Astrocyte (in vitro differentiated cells and primary cell): ENCODE measurements at regions not wholly inside any gene's neighbourhood (a gene's known extent, or its start where the extent isn't known, plus 50 kb on each side); places are given as distances from the start of the nearest gene placed in this dataset.

Experiments
- DNase-seq: peaks from one replicate; pipeline ENCODE4 v3.0.0-alpha.2; 2010; ENCODE audit warnings: low read depth
- FAIRE-seq: peaks from 2 replicates; lab custom pipeline; 2011; peaks lifted over from hg19 to GRCh38; lab: Jason Lieb, UNC
- H2AFZ ChIP-seq: 2 replicates; pipeline ENCODE4 v1.6.0; 2012; ENCODE audit warnings: low read depth, low read length, inconsistent platforms
- H3K27ac ChIP-seq: 2 replicates; pipeline ENCODE4 v1.5.1; 2011; ENCODE audit warnings: low read depth, low read length, inconsistent platforms
- H3K27me3 ChIP-seq: 2 replicates; pipeline ENCODE4 v1.6.0; 2011; ENCODE audit warnings: low read length, inconsistent platforms; ENCODE audit not compliant: insufficient read depth
- H3K36me3 ChIP-seq: 2 replicates; pipeline ENCODE4 v1.5.1; 2011; ENCODE audit warnings: low read length, inconsistent platforms; ENCODE audit not compliant: insufficient read depth
- H3K4me1 ChIP-seq: 2 replicates; pipeline ENCODE4 v1.5.1; 2011; ENCODE audit warnings: low read length, inconsistent platforms; ENCODE audit not compliant: insufficient read depth
- H3K4me2 ChIP-seq: 2 replicates; pipeline ENCODE4 v1.6.0; 2012; ENCODE audit warnings: low read length, inconsistent platforms
- H3K4me3 ChIP-seq: 2 replicates; pipeline ENCODE4 v1.5.1; 2011; ENCODE audit warnings: low read depth, mild to moderate bottlenecking, low read length, inconsistent platforms; ENCODE audit not compliant: insufficient read depth
- H3K79me2 ChIP-seq: 2 replicates; pipeline ENCODE4 v1.6.0; 2012; ENCODE audit warnings: mild to moderate bottlenecking, low read length, inconsistent platforms; ENCODE audit not compliant: insufficient read depth
- H3K9ac ChIP-seq: 2 replicates; pipeline ENCODE4 v1.6.0; 2012; ENCODE audit warnings: mild to moderate bottlenecking, low read length, inconsistent platforms
- H3K9me3 ChIP-seq: 2 replicates; pipeline ENCODE4 v1.5.1; 2012; ENCODE audit warnings: low read depth, mild to moderate bottlenecking, low read length, inconsistent platforms; ENCODE audit not compliant: insufficient read depth
- H4K20me1 ChIP-seq: 2 replicates; pipeline ENCODE4 v1.6.0; 2012; ENCODE audit warnings: low read length, inconsistent platforms; ENCODE audit not compliant: insufficient read depth
- H3K27ac Mint-ChIP-seq: one replicate; pipeline ENCODE4 v1.8.0; 2021; ENCODE audit warnings: mild to moderate bottlenecking, mixed read lengths; ENCODE audit not compliant: unreplicated experiment
- H3K27me3 Mint-ChIP-seq: one replicate; pipeline ENCODE4 v1.8.0; 2021; ENCODE audit warnings: low read depth, mixed read lengths; ENCODE audit not compliant: unreplicated experiment
- H3K36me3 Mint-ChIP-seq: one replicate; pipeline ENCODE4 v1.8.0; 2021; ENCODE audit warnings: low read depth, mixed read lengths; ENCODE audit not compliant: unreplicated experiment
- H3K4me1 Mint-ChIP-seq: one replicate; pipeline ENCODE4 v1.8.0; 2021; ENCODE audit warnings: low read depth, mixed read lengths; ENCODE audit not compliant: unreplicated experiment
- H3K4me3 Mint-ChIP-seq: one replicate; pipeline ENCODE4 v1.8.0; 2021; ENCODE audit warnings: mild to moderate bottlenecking, moderate library complexity, mixed read lengths; ENCODE audit not compliant: unreplicated experiment
- H3K9me3 Mint-ChIP-seq: one replicate; pipeline ENCODE4 v1.8.0; 2021; ENCODE audit warnings: mild to moderate bottlenecking, mixed read lengths; ENCODE audit not compliant: unreplicated experiment
- EZH2 ChIP-seq: IDR thresholded peaks from 2 replicates; pipeline ENCODE4 v1.6.1; 2012; ENCODE audit warnings: mild to moderate bottlenecking, low read length, inconsistent platforms; ENCODE audit not compliant: insufficient read depth
- TF ChIP-seq, protein P1 (sequence below): IDR thresholded peaks from 2 replicates; pipeline ENCODE4 v1.5.1; 2011; ENCODE audit warnings: low read depth, mild to moderate bottlenecking, inconsistent platforms, low read length, moderate library complexity; ENCODE audit not compliant: insufficient read depth

DNA sequence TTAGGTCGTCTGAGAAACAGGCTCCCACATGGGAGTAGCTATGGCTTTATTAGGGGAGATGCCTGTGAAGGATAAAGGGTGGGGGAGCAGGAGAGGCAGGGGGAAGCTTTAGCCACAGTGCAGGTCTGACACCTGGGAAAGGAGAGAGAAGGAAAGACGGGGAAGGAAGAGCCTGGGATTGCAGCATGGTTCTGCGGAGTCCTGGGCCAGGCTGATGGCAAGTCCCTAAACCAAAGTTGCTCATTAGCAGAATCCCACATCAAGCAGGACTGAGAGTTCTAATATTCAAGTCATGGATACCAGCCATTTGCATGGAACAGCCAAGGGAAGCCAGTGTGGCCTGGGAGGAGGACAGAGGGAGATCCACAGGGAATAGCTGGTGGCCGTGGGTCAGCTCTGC, 414.8 kb downstream of the RPS24 start:
- H2AFZ ChIP-seq = no peak overlapping the region
- DNase-seq (no peak), FAIRE-seq (no peak)
- H3K36me3 Mint-ChIP-seq = no peaks in the 10 kb centered on the region
- peaks cover 34% of the 10 kb centered on the region for H3K27me3 ChIP-seq
- no peak overlapping the region for H3K4me3 Mint-ChIP-seq
- no peak overlapping the region for H3K27ac Mint-ChIP-seq
- peaks cover 5% of the 10 kb centered on the region for H3K4me1 ChIP-seq
- no peak overlapping the region for H3K4me3 ChIP-seq
- H3K27ac ChIP-seq = no peak overlapping the region
- no peaks in the 10 kb centered on the region for H3K79me2 ChIP-seq
- H3K4me1 Mint-ChIP-seq = no peaks in the 10 kb centered on the region
- no peaks in the 10 kb centered on the region for H3K36me3 ChIP-seq
- H3K9me3 Mint-ChIP-seq = peaks cover 13% of the 10 kb centered on the region
- H3K9ac ChIP-seq = no peak overlapping the region
- H3K27me3 Mint-ChIP-seq = peaks cover 76% of the 10 kb centered on the region
- no peaks in the 10 kb centered on the region for H3K9me3 ChIP-seq
- no peak overlapping the region for H3K4me2 ChIP-seq
- H4K20me1 ChIP-seq = no peaks in the 10 kb centered on the region
- no peak for TF ChIP-seq EZH2
- TF ChIP-seq, protein P1, sequence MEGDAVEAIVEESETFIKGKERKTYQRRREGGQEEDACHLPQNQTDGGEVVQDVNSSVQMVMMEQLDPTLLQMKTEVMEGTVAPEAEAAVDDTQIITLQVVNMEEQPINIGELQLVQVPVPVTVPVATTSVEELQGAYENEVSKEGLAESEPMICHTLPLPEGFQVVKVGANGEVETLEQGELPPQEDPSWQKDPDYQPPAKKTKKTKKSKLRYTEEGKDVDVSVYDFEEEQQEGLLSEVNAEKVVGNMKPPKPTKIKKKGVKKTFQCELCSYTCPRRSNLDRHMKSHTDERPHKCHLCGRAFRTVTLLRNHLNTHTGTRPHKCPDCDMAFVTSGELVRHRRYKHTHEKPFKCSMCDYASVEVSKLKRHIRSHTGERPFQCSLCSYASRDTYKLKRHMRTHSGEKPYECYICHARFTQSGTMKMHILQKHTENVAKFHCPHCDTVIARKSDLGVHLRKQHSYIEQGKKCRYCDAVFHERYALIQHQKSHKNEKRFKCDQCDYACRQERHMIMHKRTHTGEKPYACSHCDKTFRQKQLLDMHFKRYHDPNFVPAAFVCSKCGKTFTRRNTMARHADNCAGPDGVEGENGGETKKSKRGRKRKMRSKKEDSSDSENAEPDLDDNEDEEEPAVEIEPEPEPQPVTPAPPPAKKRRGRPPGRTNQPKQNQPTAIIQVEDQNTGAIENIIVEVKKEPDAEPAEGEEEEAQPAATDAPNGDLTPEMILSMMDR = no peak

DNA sequence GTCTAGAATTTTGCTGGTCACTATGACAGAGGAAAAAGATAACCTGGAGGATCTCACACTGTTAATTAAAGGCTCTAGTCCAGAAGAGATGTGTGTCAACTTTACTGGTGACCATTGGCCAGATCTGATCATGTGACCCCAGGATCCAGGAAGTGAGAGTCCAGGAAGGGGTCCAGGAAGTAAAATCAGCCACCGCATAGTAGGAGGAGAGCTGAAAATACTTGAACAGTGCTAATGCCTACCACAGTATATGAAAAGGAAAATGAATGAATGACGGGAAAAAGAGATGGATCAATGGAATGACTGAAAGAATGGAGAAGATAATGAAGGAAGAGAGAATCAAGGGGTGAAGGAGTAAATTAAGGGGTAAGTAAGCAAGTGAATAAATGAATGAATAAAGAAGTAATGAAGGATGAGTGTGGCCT, 415.3 kb downstream of the RPS24 start:
- Mint-ChIP-seq H3K4me1 (no peaks in the 10 kb centered on the region), H3K27ac (no peak overlapping the region), H3K4me3 (no peak overlapping the region), H3K36me3 (no peaks in the 10 kb centered on the region), H3K27me3 (peaks cover 81% of the 10 kb centered on the region), H3K9me3 (peaks cover 13% of the 10 kb centered on the region)
- Histone ChIP-seq H3K9me3 (no peaks in the 10 kb centered on the region), H3K4me1 (peaks cover 5% of the 10 kb centered on the region), H2AFZ (no peak overlapping the region), H3K9ac (no peak overlapping the region), H3K36me3 (no peaks in the 10 kb centered on the region), H3K4me2 (no peak overlapping the region), H4K20me1 (no peaks in the 10 kb centered on the region), H3K79me2 (no peaks in the 10 kb centered on the region), H3K27me3 (peaks cover 36% of the 10 kb centered on the region), H3K4me3 (no peak overlapping the region), H3K27ac (no peak overlapping the region)
- TF ChIP-seq EZH2 = no peak
- TF ChIP-seq, protein P1 = no peak
- DNase-seq (no peak), FAIRE-seq (no peak)

DNA sequence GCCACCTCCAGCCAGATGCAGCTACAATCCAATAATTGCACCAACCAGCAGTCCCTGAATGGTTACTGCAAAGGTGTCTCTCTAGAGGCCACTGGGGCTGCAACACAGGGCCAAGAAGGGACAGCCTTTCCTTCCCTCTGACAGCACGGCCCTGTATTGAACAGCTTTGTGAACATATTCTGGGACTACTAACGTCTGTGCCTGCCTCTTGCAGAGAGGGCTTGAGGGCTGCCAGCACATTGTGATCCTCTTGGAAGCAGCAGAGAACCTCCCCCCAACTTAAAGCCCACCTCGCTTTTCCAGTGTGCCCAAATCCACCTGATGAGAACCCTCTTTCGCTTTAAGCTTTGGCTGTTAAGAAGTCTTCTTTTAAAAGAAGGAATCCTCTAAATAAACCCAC, 415.9 kb downstream of the RPS24 start:
- Mint-ChIP-seq H3K4me3 (no peak overlapping the region), H3K4me1 (peaks cover 2% of the 10 kb centered on the region), H3K36me3 (no peaks in the 10 kb centered on the region), H3K27me3 (peaks cover 86% of the 10 kb centered on the region), H3K9me3 (peaks cover 13% of the 10 kb centered on the region), H3K27ac (no peak overlapping the region)
- no peak overlapping the region for H3K9ac ChIP-seq
- peaks cover 5% of the 10 kb centered on the region for H3K4me1 ChIP-seq
- no peak overlapping the region for H2AFZ ChIP-seq
- no peak overlapping the region for H3K4me3 ChIP-seq
- FAIRE-seq = no peak
- peaks cover 42% of the 10 kb centered on the region for H3K27me3 ChIP-seq
- no peak for TF ChIP-seq EZH2
- TF ChIP-seq, protein P1 = no peak
- no peak overlapping the region for H3K27ac ChIP-seq
- H3K4me2 ChIP-seq = no peak overlapping the region
- H3K79me2 ChIP-seq = no peaks in the 10 kb centered on the region
- no peak for DNase-seq
- H3K9me3 ChIP-seq = no peaks in the 10 kb centered on the region
- H4K20me1 ChIP-seq = no peaks in the 10 kb centered on the region
- H3K36me3 ChIP-seq = no peaks in the 10 kb centered on the region
